ENCODE measurements at regions not wholly inside any gene's neighbourhood (a gene's known extent, or its start where the extent isn't known, plus 50 kb on each side); places are given as distances from the start of the nearest gene placed in this dataset.
"Not testable (repeated sequence)": the region's sequence is repeated elsewhere in the genome, so short reads cannot be mapped to it uniquely, and the experiment has no call there.

GRCh38 chr3:11712646-11713045 lies 68.9 kb upstream of the VGLL4 start:
- no peak for DNase-seq (ENCODE audit: low read depth in 2 of 2)

- DNase-seq (ENCODE audit: low read depth in 2 of 2) = no peak
Observed at GRCh38 chr3:11711876-11712275, 68.2 kb upstream of the VGLL4 start.

- DNase-seq (ENCODE audit: low read depth in 2 of 2) = no peak
Observed at GRCh38 chr3:11709782-11710181, 66.1 kb upstream of the VGLL4 start.

GRCh38 chr3:11707084-11707483 lies 63.4 kb upstream of the VGLL4 start:
- DNase-seq (ENCODE audit: low read depth in 2 of 2) = not testable (repeated sequence)

GRCh38 chr3:11706604-11707003 lies 62.9 kb upstream of the VGLL4 start:
- DNase-seq (ENCODE audit: low read depth in 2 of 2) = no peak

GRCh38 chr3:11705049-11705448 lies 61.3 kb upstream of the VGLL4 start:
- DNase-seq (ENCODE audit: low read depth in 2 of 2) = no peak

- no peak for DNase-seq (ENCODE audit: low read depth in 2 of 2)
Observed at GRCh38 chr3:11703146-11703545, 59.4 kb upstream of the VGLL4 start.

GRCh38 chr3:11699083-11699427 lies 55.3 kb upstream of the VGLL4 start:
- peak; percentile 82 to 84 for DNase-seq (ENCODE audit: low read depth in 2 of 2)

GRCh38 chr3:11698326-11699082 lies 54.8 kb upstream of the VGLL4 start:
- DNase-seq (ENCODE audit: low read depth in 2 of 2) = no peak

GRCh38 chr3:11697701-11698100 lies 54.0 kb upstream of the VGLL4 start:
- DNase-seq (ENCODE audit: low read depth in 2 of 2) = no peak

- no peak for DNase-seq (ENCODE audit: low read depth in 2 of 2)
Observed at GRCh38 chr3:11696054-11696453, 52.3 kb upstream of the VGLL4 start.
